H1 (cell line): ENCODE measurements at regions not wholly inside any gene's neighbourhood (a gene's known extent, or its start where the extent isn't known, plus 50 kb on each side); places are given as distances from the start of the nearest gene placed in this dataset.

Experiments used
- CTCF ChIA-PET: fragments of 300-600 bp; sonication (Branson Sonifier 250); formaldehyde crosslinking; loops from one replicate; lab custom pipeline; 2021; ENCODE audit not compliant: partially characterized antibody; lab: Charles Lee
- POLR2A ChIA-PET: fragments of 300-600 bp; sonication (Branson Sonifier 250); formaldehyde crosslinking; loops from one replicate; lab custom pipeline; 2021; ENCODE audit warnings: inconsistent platforms; ENCODE audit not compliant: partially characterized antibody; lab: Charles Lee
- DNase-seq, 2 experiments: peaks; one replicate each; pipeline versions ENCODE4 v3.0.0 to v3.0.0-alpha.2; 2010 to 2022; ENCODE audit warnings: low spot score in 2 of 2, low read depth in 1 of 2, mixed read lengths in 1 of 2
- FAIRE-seq: peaks from 2 replicates; lab custom pipeline; 2011; peaks lifted over from hg19 to GRCh38; lab: Jason Lieb, UNC
- H2AFZ ChIP-seq: 2 replicates; pipeline ENCODE4 v1.8.1; 2012; ENCODE audit warnings: low read length, inconsistent platforms
- H2AK5ac ChIP-seq: 2 replicates; pipeline ENCODE4 v1.6.1; 2013; ENCODE audit warnings: low read depth, low read length
- H2BK120ac ChIP-seq: replicated peaks from 2 replicates; pipeline ENCODE3; 2013; ENCODE audit warnings: low read depth, low read length, inconsistent platforms
- H2BK12ac ChIP-seq: 2 replicates; pipeline ENCODE4 v1.6.1; 2013; ENCODE audit warnings: low read depth, low read length
- H2BK15ac ChIP-seq: 2 replicates; pipeline ENCODE4 v1.6.1; 2013; ENCODE audit warnings: low read length
- H2BK20ac ChIP-seq: 2 replicates; pipeline ENCODE4 v1.6.1; 2013; ENCODE audit warnings: low read length
- H2BK5ac ChIP-seq: 2 replicates; pipeline ENCODE4 v1.6.1; 2013; ENCODE audit warnings: low read depth, low read length
- H3K14ac ChIP-seq: 2 replicates; pipeline ENCODE4 v1.6.1; 2013; ENCODE audit warnings: inconsistent platforms; ENCODE audit not compliant: insufficient read length
- H3K18ac ChIP-seq: 2 replicates; pipeline ENCODE4 v1.6.1; 2013; ENCODE audit warnings: low read length; ENCODE audit errors: extremely low read depth
- H3K23ac ChIP-seq: 2 replicates; pipeline ENCODE4 v1.6.1; 2013; ENCODE audit warnings: inconsistent platforms; ENCODE audit not compliant: insufficient read length
- H3K23me2 ChIP-seq: 2 replicates; pipeline ENCODE4 v1.6.1; 2013; ENCODE audit warnings: low read depth, low read length
- H3K27ac ChIP-seq: 2 replicates; pipeline ENCODE4 v1.6.1; 2011; ENCODE audit warnings: low read depth, low read length, inconsistent platforms
- H3K27me3 ChIP-seq, 4 experiments: replicated peaks in 1 of 4; 1 replicate in 1 of 4; 2 replicates in 3 of 4; pipeline versions ENCODE4 v1.6.1 to v1.8.1; 2011 to 2013; ENCODE audit warnings: low read length in 3 of 4, mild to moderate bottlenecking in 3 of 4, inconsistent platforms in 2 of 4, mixed read lengths in 2 of 4, moderate library complexity in 1 of 4; ENCODE audit not compliant: control insufficient read depth in 3 of 4, insufficient read depth in 3 of 4; ENCODE audit errors: extremely low read depth in 1 of 4
- H3K36me3 ChIP-seq, 4 experiments: 2 replicates each; pipeline versions ENCODE4 v1.6.1 to v1.8.1; 2011 to 2013; ENCODE audit warnings: mild to moderate bottlenecking in 4 of 4, low read length in 3 of 4, moderate library complexity in 2 of 4, control low read depth in 1 of 4, inconsistent platforms in 1 of 4; ENCODE audit not compliant: insufficient read depth in 4 of 4, control insufficient read depth in 2 of 4
- H3K4ac ChIP-seq: replicated peaks from 2 replicates; pipeline ENCODE3; 2013; ENCODE audit warnings: low read length, low read depth, mixed read lengths, inconsistent platforms; ENCODE audit not compliant: insufficient read length
- H3K4me1 ChIP-seq, 4 experiments: replicated peaks in 1 of 4; 1 replicate in 1 of 4; 2 replicates in 3 of 4; pipeline versions ENCODE4 v1.6.1 to v1.8.1; 2011 to 2013; ENCODE audit warnings: low read length in 3 of 4, inconsistent platforms in 2 of 4, mixed read lengths in 1 of 4; ENCODE audit not compliant: insufficient read depth in 4 of 4, control insufficient read depth in 3 of 4
- H3K4me2 ChIP-seq, 2 experiments: 2 replicates each; pipeline versions ENCODE4 v1.6.1 to v1.8.1; 2011 to 2013; ENCODE audit warnings: low read depth in 2 of 2, low read length in 2 of 2, control low read depth in 1 of 2, inconsistent platforms in 1 of 2, mild to moderate bottlenecking in 1 of 2; ENCODE audit not compliant: insufficient read depth in 1 of 2
- H3K4me3 ChIP-seq, 4 experiments: fragments of 200-600, 300-600 bp in 1 of 4; sonication (generic), shearing (Covaris generic), sonication (Bioruptor Twin) in 1 of 4; 2 replicates each; pipeline versions ENCODE4 v1.5.1 to v1.8.1; 2011 to 2016; ENCODE audit warnings: low read length in 4 of 4, low read depth in 3 of 4, control low read depth in 2 of 4, inconsistent platforms in 2 of 4, mild to moderate bottlenecking in 2 of 4, mixed read lengths in 1 of 4, moderate library complexity in 1 of 4; ENCODE audit not compliant: insufficient read depth in 2 of 4; ENCODE audit errors: extremely low read depth in 1 of 4
- H3K56ac ChIP-seq: replicated peaks from 2 replicates; pipeline ENCODE3; 2013; ENCODE audit warnings: low read depth, mild to moderate bottlenecking, mixed read lengths, low read length, inconsistent platforms; ENCODE audit not compliant: insufficient read length
- H3K79me1 ChIP-seq: 2 replicates; pipeline ENCODE4 v1.6.1; 2013; ENCODE audit warnings: low read depth, low read length, control low read depth
- H3K79me2 ChIP-seq, 2 experiments: 2 replicates each; pipeline versions ENCODE4 v1.6.1 to v1.8.1; 2012 to 2013; ENCODE audit warnings: low read length in 2 of 2, mild to moderate bottlenecking in 2 of 2, inconsistent platforms in 1 of 2; ENCODE audit not compliant: insufficient read depth in 2 of 2, control insufficient read depth in 1 of 2
- H3K9ac ChIP-seq, 4 experiments: replicated peaks in 1 of 4; 1 replicate in 1 of 4; 2 replicates in 3 of 4; pipeline versions ENCODE4 v1.6.1 to v1.8.1; 2011 to 2013; ENCODE audit warnings: low read depth in 3 of 4, low read length in 3 of 4, control low read depth in 2 of 4, mild to moderate bottlenecking in 2 of 4, moderate library complexity in 2 of 4, inconsistent platforms in 1 of 4; ENCODE audit errors: extremely low read depth in 1 of 4
- H3K9me3 ChIP-seq, 2 experiments: 2 replicates each; pipeline versions ENCODE4 v1.6.1 to v1.8.1; 2012 to 2013; ENCODE audit warnings: mild to moderate bottlenecking in 2 of 2, moderate library complexity in 2 of 2, control low read depth in 1 of 2, inconsistent platforms in 1 of 2, low read depth in 1 of 2, low read length in 1 of 2, mixed read lengths in 1 of 2; ENCODE audit not compliant: insufficient read depth in 2 of 2
- H4K20me1 ChIP-seq, 2 experiments: replicated peaks in 1 of 2; 2 replicates each; pipeline versions ENCODE3 to v1.8.1; 2011 to 2013; ENCODE audit warnings: inconsistent platforms in 2 of 2, low read length in 2 of 2, mild to moderate bottlenecking in 1 of 2; ENCODE audit not compliant: insufficient read depth in 2 of 2, control insufficient read depth in 1 of 2
- H4K5ac ChIP-seq: 2 replicates; pipeline ENCODE4 v1.6.1; 2013; ENCODE audit warnings: low read length, low read depth, mixed read lengths, inconsistent platforms; ENCODE audit not compliant: insufficient read length
- H4K8ac ChIP-seq: 2 replicates; pipeline ENCODE4 v1.8.0; 2013; ENCODE audit warnings: mild to moderate bottlenecking, moderate library complexity, low read length, inconsistent platforms; ENCODE audit not compliant: insufficient read depth; ENCODE audit errors: extremely low read depth
- H4K91ac ChIP-seq: replicated peaks from 2 replicates; pipeline ENCODE3; 2013; ENCODE audit warnings: low read length, mixed read lengths, inconsistent platforms; ENCODE audit not compliant: insufficient read length
- ASH2L ChIP-seq: fragments of 200-600, 300-600 bp; sonication (generic); IDR thresholded peaks from one replicate; pipeline ENCODE4 v1.7.1; 2017; ENCODE audit warnings: low read length
- CEBPB ChIP-seq: IDR thresholded peaks from 2 replicates; pipeline ENCODE4 v1.6.1; 2012; ENCODE audit warnings: low read depth, low read length
- E2F6 ChIP-seq: IDR thresholded peaks from 2 replicates; pipeline ENCODE4 v1.6.1; 2012; ENCODE audit warnings: inconsistent platforms
- EP300 ChIP-seq, 2 experiments: IDR thresholded peaks; 1 replicate in 1 of 2; 2 replicates in 1 of 2; pipeline ENCODE4 v1.6.1; 2011 to 2012; ENCODE audit warnings: low read depth in 2 of 2, low read length in 2 of 2, mild to moderate bottlenecking in 2 of 2, borderline replicate concordance in 1 of 2, inconsistent platforms in 1 of 2, moderate library complexity in 1 of 2
- RAD21 ChIP-seq, 2 experiments: IDR thresholded peaks in 1 of 2; conservative IDR thresholded peaks in 1 of 2; 2 replicates each; pipeline ENCODE4 v1.6.1; 2011; ENCODE audit warnings: low read depth in 2 of 2, low read length in 2 of 2, improper control_type of control experiment in 1 of 2, inconsistent platforms in 1 of 2, mild to moderate bottlenecking in 1 of 2, moderate library complexity in 1 of 2
- SIN3A ChIP-seq, 2 experiments: IDR thresholded peaks in 1 of 2; conservative IDR thresholded peaks in 1 of 2; 2 replicates each; pipeline ENCODE4 v1.6.1; 2011 to 2012; ENCODE audit warnings: low read length in 2 of 2, improper control_type of control experiment in 1 of 2, low read depth in 1 of 2, mild to moderate bottlenecking in 1 of 2
- TCF12 ChIP-seq: IDR thresholded peaks from 2 replicates; pipeline ENCODE4 v1.6.1; 2011; ENCODE audit warnings: low read depth, mild to moderate bottlenecking, low read length
- TEAD4 ChIP-seq: IDR thresholded peaks from 2 replicates; pipeline ENCODE4 v1.6.1; 2012; ENCODE audit warnings: low read depth, low read length, inconsistent platforms, mixed read lengths
- USF2 ChIP-seq: IDR thresholded peaks from 2 replicates; pipeline ENCODE4 v1.6.1; 2011; ENCODE audit warnings: low read length, improper control_type of control experiment
- WGBS, 2 experiments: shearing (Covaris generic) in 1 of 2; methylation state at CpG; one replicate each; pipeline versions ENCODE4 v1.1.6 to v1.1.7; 2013 to 2015; ENCODE audit warnings: low lambda C conversion rate in 2 of 2, mixed read lengths in 2 of 2, inconsistent platforms in 1 of 2, low coverage in 1 of 2, missing lambda C conversion rate in 1 of 2; ENCODE audit not compliant: insufficient replicate concordance in 2 of 2, insufficient coverage in 1 of 2, insufficient read length in 1 of 2; ENCODE audit errors: extremely low coverage in 1 of 2, missing lambda C conversion rate in 1 of 2; 5-methylcytosine and 5-hydroxymethylcytosine counted together

GRCh38 chr4:137125011-137125410 lies 407.3 kb downstream of the PCDH18 start:
- H3K4me2 ChIP-seq: no peak overlapping the region
- no peak overlapping the region for H3K18ac ChIP-seq
- H3K27ac ChIP-seq: no peak overlapping the region
- no peak overlapping the region for H2AK5ac ChIP-seq
- H2BK12ac ChIP-seq: no peak overlapping the region
- FAIRE-seq (no peak), DNase-seq (no peak)
- H3K27me3 ChIP-seq: no peaks in the 10 kb centered on the region
- H4K20me1 ChIP-seq: no peaks in the 10 kb centered on the region
- no peak overlapping the region for H2BK15ac ChIP-seq
- H3K4me1 ChIP-seq: no peaks in the 10 kb centered on the region
- H3K79me2 ChIP-seq: no peaks in the 10 kb centered on the region
- no peak overlapping the region for H3K9ac ChIP-seq
- H4K5ac ChIP-seq: no peak overlapping the region
- H3K79me1 ChIP-seq: no peaks in the 10 kb centered on the region
- no peak overlapping the region for H3K14ac ChIP-seq
- CTCF ChIA-PET: interaction anchor here (0.6 to 4.2 kb wide), 13 partner anchors 9 to 1617 kb away, joined by 3 to 17 read pairs (median 3); no protein-coding TSS in a partner anchor
- H3K36me3 ChIP-seq: no peaks in the 10 kb centered on the region
- no peaks in the 10 kb centered on the region; the same call in 1 of the 2 replicates for H3K23me2 ChIP-seq
- WGBS, 2 experiments: 91% methylated on average over 3 of the region's 3 CpGs; no CpG with 5 or more reads in 1 of the 2 experiments
- H4K91ac ChIP-seq: no peak overlapping the region
- POLR2A ChIA-PET: no interaction called here
- H2BK20ac ChIP-seq: no peak overlapping the region
- no peak overlapping the region for H3K23ac ChIP-seq
- H2BK120ac ChIP-seq: no peak overlapping the region
- no peak overlapping the region for H3K4me3 ChIP-seq
- H3K9me3 ChIP-seq: no peaks in the 10 kb centered on the region
- no peak overlapping the region for H4K8ac ChIP-seq
- H3K4ac ChIP-seq: no peak overlapping the region
- no peak overlapping the region for H3K56ac ChIP-seq
- no peak overlapping the region for H2BK5ac ChIP-seq
- H2AFZ ChIP-seq: no peak overlapping the region
- TF ChIP-seq RAD21 (IDR thresholded peaks at IDR 0.05 in 1 of 2, conservative IDR thresholded peaks at IDR 0.05 in 1 of 2; ENCODE audit: low read depth in 2 of 2, low read length in 2 of 2) (no peak), TEAD4 (no peak), ASH2L (no peak), CEBPB (no peak), SIN3A (conservative IDR thresholded peaks at IDR 0.05 in 1 of 2, IDR thresholded peaks at IDR 0.05 in 1 of 2; ENCODE audit: low read depth in 1 of 2, low read length in 2 of 2) (no peak), USF2 (no peak), EP300 (IDR thresholded peaks at IDR 0.05; ENCODE audit: borderline replicate concordance in 1 of 2, low read depth in 2 of 2, low read length in 2 of 2) (no peak), E2F6 (no peak), TCF12 (no peak)
